ENCODE measurements at regions not wholly inside any gene's neighbourhood (a gene's known extent, or its start where the extent isn't known, plus 50 kb on each side); places are given as distances from the start of the nearest gene placed in this dataset.
"Not testable (repeated sequence)": the region's sequence is repeated elsewhere in the genome, so short reads cannot be mapped to it uniquely, and the experiment has no call there.

DNA sequence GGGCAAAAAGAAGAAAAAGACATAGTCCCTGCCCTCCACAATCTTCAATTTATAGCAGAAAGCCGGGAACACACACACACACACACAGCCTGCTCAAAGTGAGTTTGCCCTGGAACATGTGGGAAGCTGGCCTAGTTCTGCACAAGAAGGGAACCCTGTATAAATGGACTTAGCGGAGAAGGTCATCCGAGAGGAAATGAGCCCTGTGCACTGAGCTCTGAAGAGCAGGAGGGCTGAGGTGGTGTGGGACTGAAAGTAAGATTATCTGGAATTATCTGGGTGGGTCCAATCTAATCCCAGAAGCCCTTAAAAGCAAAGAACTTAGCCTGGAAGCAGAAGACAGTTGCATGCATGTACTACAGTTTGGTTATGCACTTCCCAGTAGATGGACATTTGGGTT, 90.0 kb upstream of the CTSV start:
- Histone ChIP-seq H3K9me3 (no peaks in the 10 kb centered on the region), H3K4me3 (no peak overlapping the region), H3K27me3 (no peaks in the 10 kb centered on the region), H3K36me3 (ENCODE audit: low read depth, missing control alignments) (no peaks in the 10 kb centered on the region), H3K4me1 (no peaks in the 10 kb centered on the region), H3K27ac (no peak overlapping the region)
- TF ChIP-seq POLR2A (IDR thresholded peaks at IDR 0.05): no peak
- TF ChIP-seq CTCF (IDR thresholded peaks at IDR 0.05): no peak
- DNase-seq: no peak
- intact Hi-C loops (cut with DNase I; ENCODE audit: low total_unique reads): no loop called here
- 89 to 90% methylated on average over 3 of the region's 3 CpGs for WGBS, 2 donors

GRCh38 chr9:97124256-97124655, 85.3 kb upstream of the CTSV start:
- Histone ChIP-seq H3K27ac (no peak overlapping the region), H3K27me3 (no peaks in the 10 kb centered on the region), H3K4me3 (no peak overlapping the region), H3K4me1 (no peaks in the 10 kb centered on the region), H3K9me3 (no peaks in the 10 kb centered on the region), H3K36me3 (ENCODE audit: low read depth, missing control alignments) (no peaks in the 10 kb centered on the region)
- WGBS, 2 donors: 87 to 88% methylated on average over 4 of the region's 4 CpGs
- DNase-seq: no peak
- no peak for TF ChIP-seq CTCF (IDR thresholded peaks at IDR 0.05)
- no peak for TF ChIP-seq POLR2A (IDR thresholded peaks at IDR 0.05)
- intact Hi-C loops (cut with DNase I; ENCODE audit: low total_unique reads): no loop called here

DNA sequence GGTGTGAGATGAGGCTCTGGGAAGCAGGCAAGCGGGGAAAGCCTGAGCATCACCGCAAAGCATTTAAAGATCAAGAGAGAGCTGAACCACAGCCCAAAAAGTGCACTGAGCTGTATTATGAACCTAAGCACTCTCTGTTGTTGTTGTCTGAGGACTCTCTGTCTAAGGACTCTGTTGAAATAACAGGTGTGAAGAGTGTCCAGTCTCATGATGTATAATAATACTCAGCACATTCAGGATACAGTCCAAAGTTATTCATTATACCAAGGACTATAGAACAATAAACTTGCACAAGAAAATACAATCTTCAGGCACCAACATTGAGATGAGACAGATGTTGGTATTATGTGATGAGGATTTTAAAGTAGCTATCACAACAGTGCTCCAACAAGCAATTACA, 71.8 kb upstream of the CTSV start:
- 87 to 92% methylated on average over 2 of the region's 2 CpGs for WGBS, 2 donors
- Histone ChIP-seq H3K27ac (no peak overlapping the region), H3K9me3 (no peaks in the 10 kb centered on the region), H3K36me3 (ENCODE audit: low read depth, missing control alignments) (no peaks in the 10 kb centered on the region), H3K4me3 (no peak overlapping the region), H3K4me1 (no peaks in the 10 kb centered on the region), H3K27me3 (no peaks in the 10 kb centered on the region)
- intact Hi-C loops (cut with DNase I; ENCODE audit: low total_unique reads): no loop called here
- TF ChIP-seq POLR2A (IDR thresholded peaks at IDR 0.05) (no peak), CTCF (IDR thresholded peaks at IDR 0.05) (no peak)
- no peak for DNase-seq

DNA sequence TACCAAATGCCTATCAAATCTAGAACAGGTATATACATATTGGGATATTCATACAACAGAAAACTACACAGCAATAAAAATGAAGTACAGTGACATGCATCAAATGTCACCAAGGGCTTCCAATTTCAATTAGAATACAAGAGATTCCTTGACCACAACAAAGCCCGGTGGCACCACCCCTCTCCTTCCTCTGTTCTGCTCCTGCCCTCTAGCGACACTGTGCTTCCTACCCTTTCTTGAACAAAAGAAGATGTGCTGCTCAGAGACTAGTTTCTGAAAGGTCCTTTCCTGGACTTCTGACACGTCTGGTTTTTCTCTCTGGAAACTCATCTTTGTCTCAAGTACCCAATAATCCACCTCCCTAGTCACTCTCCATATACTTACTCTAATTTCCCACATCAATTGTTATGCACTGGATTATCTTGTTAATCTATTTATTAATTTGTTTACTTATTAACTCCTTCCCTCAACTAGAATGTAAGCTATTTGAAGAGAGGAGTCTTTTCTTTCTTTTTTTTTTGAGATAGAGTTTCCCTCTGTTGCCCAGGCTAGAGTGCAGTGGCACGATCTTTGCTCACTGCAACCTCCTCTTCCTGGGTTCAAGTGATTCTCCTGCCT, 70.4 kb upstream of the CTSV start:
- H3K4me1 ChIP-seq: no peaks in the 10 kb centered on the region
- TF ChIP-seq CTCF (IDR thresholded peaks at IDR 0.05): peak in 1 of 3 experiments; percentile 15
- TF ChIP-seq POLR2A (IDR thresholded peaks at IDR 0.05): no peak
- no peak overlapping the region for H3K27ac ChIP-seq
- H3K36me3 ChIP-seq (ENCODE audit: low read depth, missing control alignments): no peaks in the 10 kb centered on the region
- no peak overlapping the region for H3K4me3 ChIP-seq
- no peaks in the 10 kb centered on the region for H3K27me3 ChIP-seq
- WGBS, 2 donors: 46 to 52% methylated on average over 4 of the region's 4 CpGs
- intact Hi-C loops (cut with DNase I; ENCODE audit: low total_unique reads): no loop called here
- no peaks in the 10 kb centered on the region for H3K9me3 ChIP-seq
- peak; percentile 87 for DNase-seq

DNA sequence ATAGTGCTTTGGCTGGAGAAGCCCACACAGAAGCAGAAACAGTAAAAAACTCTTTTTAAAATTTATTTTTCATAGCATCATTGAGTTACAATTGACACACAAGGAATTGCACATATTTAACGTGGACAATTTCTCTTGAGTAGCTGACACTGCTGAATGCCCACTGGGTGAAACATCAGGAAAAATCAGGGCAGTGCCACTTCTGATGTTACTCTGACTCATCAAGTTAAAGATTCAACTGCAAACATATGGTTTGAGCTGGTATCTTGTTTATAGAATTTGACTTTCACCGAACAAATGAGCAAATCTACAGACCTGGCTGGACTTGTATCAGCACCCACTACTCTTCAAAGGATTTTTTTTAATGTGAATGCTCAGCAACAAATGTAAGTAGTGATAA, 66.3 kb upstream of the CTSV start:
- H3K9me3 ChIP-seq; H3K4me3 ChIP-seq; H3K27me3 ChIP-seq; H3K27ac ChIP-seq; H3K4me1 ChIP-seq; H3K36me3 ChIP-seq (ENCODE audit: low read depth, missing control alignments); DNase-seq; intact Hi-C loops (cut with DNase I; ENCODE audit: low total_unique reads): not testable (repeated sequence)
- 86 to 93% methylated on average over 2 of the region's 2 CpGs for WGBS, 2 donors

DNA sequence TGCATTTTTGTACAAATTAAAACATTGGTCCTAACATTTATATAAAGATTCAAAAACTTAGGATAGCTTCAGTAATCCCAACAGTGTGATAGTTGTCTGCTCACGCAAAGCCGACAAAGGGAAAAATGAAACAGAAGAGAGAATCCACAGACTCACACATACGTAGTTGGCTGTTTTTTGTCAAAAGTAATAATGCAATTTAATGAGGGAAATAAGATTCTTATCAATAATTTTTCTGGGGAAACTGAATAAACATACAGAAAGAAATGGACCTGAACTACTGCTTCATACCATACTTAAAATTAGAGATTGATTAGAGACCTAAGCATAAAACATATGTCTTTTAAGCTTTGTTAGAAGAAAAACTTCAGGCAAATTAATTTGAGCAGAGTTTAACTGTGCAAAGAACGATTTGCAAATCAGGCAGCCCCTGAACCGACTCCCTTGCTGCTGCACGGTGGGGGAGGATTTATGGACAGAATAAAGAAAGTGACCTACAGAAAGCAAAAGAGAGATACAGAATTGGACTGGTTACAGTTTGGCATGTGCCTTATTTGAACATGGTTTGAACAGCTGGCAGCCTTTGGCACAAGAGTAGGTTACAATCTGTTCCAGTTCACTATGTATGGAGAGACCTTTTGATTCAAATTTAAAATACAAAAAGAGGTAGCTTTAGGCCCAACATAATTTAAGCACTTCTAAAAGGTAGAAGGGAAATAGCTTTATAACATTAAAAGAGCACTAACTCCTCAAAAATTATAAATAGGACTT, 64.9 kb upstream of the CTSV start:
- H3K9me3 ChIP-seq; H3K27me3 ChIP-seq; H3K4me3 ChIP-seq; H3K4me1 ChIP-seq; intact Hi-C loops (cut with DNase I; ENCODE audit: low total_unique reads); H3K27ac ChIP-seq; H3K36me3 ChIP-seq (ENCODE audit: low read depth, missing control alignments); DNase-seq: not testable (repeated sequence)
- 59 to 61% methylated on average over 6 of the region's 6 CpGs for WGBS, 2 donors

DNA sequence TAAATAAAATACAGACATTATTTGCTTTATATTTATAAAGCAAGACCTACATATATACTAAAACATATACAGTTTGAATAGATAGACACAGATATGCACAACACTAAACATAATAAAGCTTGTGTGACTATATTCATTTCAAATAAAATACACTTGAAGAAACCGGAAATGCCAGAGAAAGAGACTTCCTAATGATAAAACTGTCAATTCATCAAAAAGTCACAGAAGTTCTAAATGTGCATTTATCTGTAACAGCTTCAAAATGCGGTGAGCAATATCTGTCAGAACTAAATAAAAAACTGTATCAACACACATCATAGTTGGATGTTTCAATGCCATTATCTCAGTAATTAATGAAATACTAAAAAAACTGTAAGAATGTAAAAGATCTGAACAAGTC, 60.6 kb upstream of the CTSV start:
- H3K4me3 ChIP-seq; H3K36me3 ChIP-seq (ENCODE audit: low read depth, missing control alignments); DNase-seq; H3K4me1 ChIP-seq; intact Hi-C loops (cut with DNase I; ENCODE audit: low total_unique reads); H3K9me3 ChIP-seq; H3K27me3 ChIP-seq; H3K27ac ChIP-seq: not testable (repeated sequence)
- 69 to 77% methylated on average over 2 of the region's 2 CpGs for WGBS, 2 donors
